ENCODE measurements at regions not wholly inside any gene's neighbourhood (a gene's known extent, or its start where the extent isn't known, plus 50 kb on each side); places are given as distances from the start of the nearest gene placed in this dataset.

GRCh38 chr13:87837522-87837921, 166.4 kb downstream of the SLITRK5 start:
- TF ChIP-seq, protein P1, sequence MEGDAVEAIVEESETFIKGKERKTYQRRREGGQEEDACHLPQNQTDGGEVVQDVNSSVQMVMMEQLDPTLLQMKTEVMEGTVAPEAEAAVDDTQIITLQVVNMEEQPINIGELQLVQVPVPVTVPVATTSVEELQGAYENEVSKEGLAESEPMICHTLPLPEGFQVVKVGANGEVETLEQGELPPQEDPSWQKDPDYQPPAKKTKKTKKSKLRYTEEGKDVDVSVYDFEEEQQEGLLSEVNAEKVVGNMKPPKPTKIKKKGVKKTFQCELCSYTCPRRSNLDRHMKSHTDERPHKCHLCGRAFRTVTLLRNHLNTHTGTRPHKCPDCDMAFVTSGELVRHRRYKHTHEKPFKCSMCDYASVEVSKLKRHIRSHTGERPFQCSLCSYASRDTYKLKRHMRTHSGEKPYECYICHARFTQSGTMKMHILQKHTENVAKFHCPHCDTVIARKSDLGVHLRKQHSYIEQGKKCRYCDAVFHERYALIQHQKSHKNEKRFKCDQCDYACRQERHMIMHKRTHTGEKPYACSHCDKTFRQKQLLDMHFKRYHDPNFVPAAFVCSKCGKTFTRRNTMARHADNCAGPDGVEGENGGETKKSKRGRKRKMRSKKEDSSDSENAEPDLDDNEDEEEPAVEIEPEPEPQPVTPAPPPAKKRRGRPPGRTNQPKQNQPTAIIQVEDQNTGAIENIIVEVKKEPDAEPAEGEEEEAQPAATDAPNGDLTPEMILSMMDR (IDR thresholded peaks at IDR 0.05 in 2 of 3, conservative IDR thresholded peaks at IDR 0.05 in 1 of 3; ENCODE audit: borderline replicate concordance in 1 of 3, insufficient read depth in 1 of 3, low read depth in 2 of 3, low read length in 2 of 3), result no peak
- TF ChIP-seq ATF3 (IDR thresholded peaks at IDR 0.05) (no peak), POLR2A (IDR thresholded peaks at IDR 0.05; ENCODE audit: borderline replicate concordance, extremely low read depth, insufficient read depth, insufficient read length) (no peak), REST (IDR thresholded peaks at IDR 0.05; ENCODE audit: low read depth) (no peak), ZBTB33 (IDR thresholded peaks at IDR 0.05; ENCODE audit: extremely low read depth, insufficient replicate concordance, low read length) (no peak), SP1 (IDR thresholded peaks at IDR 0.05; ENCODE audit: low read depth) (no peak), EZH2 (IDR thresholded peaks at IDR 0.05) (no peak), JUND (IDR thresholded peaks at IDR 0.05) (no peak), POLR2AphosphoS5 (IDR thresholded peaks at IDR 0.05; ENCODE audit: low read depth, low read length) (no peak), EZH2phosphoT487 (IDR thresholded peaks at IDR 0.05; ENCODE audit: borderline replicate concordance) (no peak), MAX (IDR thresholded peaks at IDR 0.05) (no peak)

All from HCT116 (cell line).